ENCODE measurements at regions not wholly inside any gene's neighbourhood (a gene's known extent, or its start where the extent isn't known, plus 50 kb on each side); places are given as distances from the start of the nearest gene placed in this dataset.
"Not testable (repeated sequence)": the region's sequence is repeated elsewhere in the genome, so short reads cannot be mapped to it uniquely, and the experiment has no call there.

GRCh38 chr1:95536501-95536900 lies 302.5 kb downstream of the RWDD3 start:
- H3K36me3 ChIP-seq (ENCODE audit: control insufficient read depth in 2 of 2, extremely low read depth in 1 of 2, insufficient read depth in 2 of 2, low read length in 2 of 2) = no peaks in the 10 kb centered on the region
- no peak overlapping the region for H2AFZ ChIP-seq (ENCODE audit: control insufficient read depth, low read length)
- FAIRE-seq (no peak), DNase-seq (ENCODE audit: low read depth, low spot score) (no peak)
- H3K4me1 ChIP-seq (ENCODE audit: control insufficient read depth, extremely low read depth, insufficient read depth, low read length) = no peaks in the 10 kb centered on the region
- H3K27me3 ChIP-seq (ENCODE audit: control insufficient read depth, extremely low read depth, insufficient read depth, low read length) = no peaks in the 10 kb centered on the region
- no peak overlapping the region for H3K4me2 ChIP-seq (ENCODE audit: control insufficient read depth, extremely low read depth, insufficient read depth, low read depth, low read length)
- no peak overlapping the region for H3K27ac ChIP-seq (ENCODE audit: control insufficient read depth, insufficient read depth, low read length)
- H3K9ac ChIP-seq (ENCODE audit: control insufficient read depth, extremely low read depth, insufficient read depth, low read length) = no peak overlapping the region
- dilution Hi-C loops (cut with MboI; ENCODE audit: extremely low pct_ligation_motif_present, low sequenced_read_pairs) = no loop called here
- TF ChIP-seq CTCF (optimal IDR thresholded peaks at IDR 0.05 in 1 of 3, IDR thresholded peaks at IDR 0.05 in 1 of 3, conservative IDR thresholded peaks at IDR 0.05 in 1 of 3; ENCODE audit: extremely low read depth in 1 of 3, insufficient read depth in 2 of 3, low read length in 3 of 3) = no peak
- no peak for TF ChIP-seq EZH2 (IDR thresholded peaks at IDR 0.05; ENCODE audit: low read length)
- H3K79me2 ChIP-seq (ENCODE audit: control insufficient read depth, insufficient read depth, low read length) = no peaks in the 10 kb centered on the region
- H4K20me1 ChIP-seq (ENCODE audit: control insufficient read depth, extremely low read depth, insufficient read depth, low read length) = no peaks in the 10 kb centered on the region
- H3K9me3 ChIP-seq (ENCODE audit: control insufficient read depth, low read depth, low read length) = no peaks in the 10 kb centered on the region
- H3K4me3 ChIP-seq (ENCODE audit: control insufficient read depth in 2 of 3, extremely low read depth in 1 of 3, insufficient read depth in 2 of 3, low read depth in 1 of 3, low read length in 3 of 3) = no peak overlapping the region
- no peaks in the 10 kb centered on the region for H3K9me1 ChIP-seq (ENCODE audit: control insufficient read depth, extremely low read depth, insufficient read depth, low read length)

GRCh38 chr1:95537176-95537575 lies 303.2 kb downstream of the RWDD3 start:
- Histone ChIP-seq H3K27ac (ENCODE audit: control insufficient read depth, insufficient read depth, low read length) (no peak overlapping the region), H3K4me2 (ENCODE audit: control insufficient read depth, extremely low read depth, insufficient read depth, low read depth, low read length) (no peak overlapping the region), H3K79me2 (ENCODE audit: control insufficient read depth, insufficient read depth, low read length) (no peaks in the 10 kb centered on the region), H3K9me1 (ENCODE audit: control insufficient read depth, extremely low read depth, insufficient read depth, low read length) (no peaks in the 10 kb centered on the region), H3K27me3 (ENCODE audit: control insufficient read depth, extremely low read depth, insufficient read depth, low read length) (no peaks in the 10 kb centered on the region), H2AFZ (ENCODE audit: control insufficient read depth, low read length) (no peak overlapping the region), H3K4me3 (ENCODE audit: control insufficient read depth in 2 of 3, extremely low read depth in 1 of 3, insufficient read depth in 2 of 3, low read depth in 1 of 3, low read length in 3 of 3) (no peak overlapping the region), H3K9me3 (ENCODE audit: control insufficient read depth, low read depth, low read length) (no peaks in the 10 kb centered on the region), H3K4me1 (ENCODE audit: control insufficient read depth, extremely low read depth, insufficient read depth, low read length) (no peaks in the 10 kb centered on the region), H4K20me1 (ENCODE audit: control insufficient read depth, extremely low read depth, insufficient read depth, low read length) (no peaks in the 10 kb centered on the region), H3K9ac (ENCODE audit: control insufficient read depth, extremely low read depth, insufficient read depth, low read length) (no peak overlapping the region), H3K36me3 (ENCODE audit: control insufficient read depth in 2 of 2, extremely low read depth in 1 of 2, insufficient read depth in 2 of 2, low read length in 2 of 2) (no peaks in the 10 kb centered on the region)
- no peak for DNase-seq (ENCODE audit: low read depth, low spot score)
- no peak for FAIRE-seq
- TF ChIP-seq CTCF (optimal IDR thresholded peaks at IDR 0.05 in 1 of 3, IDR thresholded peaks at IDR 0.05 in 1 of 3, conservative IDR thresholded peaks at IDR 0.05 in 1 of 3; ENCODE audit: extremely low read depth in 1 of 3, insufficient read depth in 2 of 3, low read length in 3 of 3) = no peak
- dilution Hi-C loops (cut with MboI; ENCODE audit: extremely low pct_ligation_motif_present, low sequenced_read_pairs) = no loop called here

- H3K9ac ChIP-seq (ENCODE audit: control insufficient read depth, extremely low read depth, insufficient read depth, low read length); H3K4me3 ChIP-seq (ENCODE audit: control insufficient read depth in 2 of 3, extremely low read depth in 1 of 3, insufficient read depth in 2 of 3, low read depth in 1 of 3, low read length in 3 of 3); DNase-seq (ENCODE audit: low read depth, low spot score); H3K36me3 ChIP-seq (ENCODE audit: control insufficient read depth in 2 of 2, extremely low read depth in 1 of 2, insufficient read depth in 2 of 2, low read length in 2 of 2); H3K9me3 ChIP-seq (ENCODE audit: control insufficient read depth, low read depth, low read length); H3K4me1 ChIP-seq (ENCODE audit: control insufficient read depth, extremely low read depth, insufficient read depth, low read length); H3K79me2 ChIP-seq (ENCODE audit: control insufficient read depth, insufficient read depth, low read length); dilution Hi-C loops (cut with MboI; ENCODE audit: extremely low pct_ligation_motif_present, low sequenced_read_pairs); H2AFZ ChIP-seq (ENCODE audit: control insufficient read depth, low read length); H3K27me3 ChIP-seq (ENCODE audit: control insufficient read depth, extremely low read depth, insufficient read depth, low read length); H3K4me2 ChIP-seq (ENCODE audit: control insufficient read depth, extremely low read depth, insufficient read depth, low read depth, low read length); FAIRE-seq; H4K20me1 ChIP-seq (ENCODE audit: control insufficient read depth, extremely low read depth, insufficient read depth, low read length); H3K27ac ChIP-seq (ENCODE audit: control insufficient read depth, insufficient read depth, low read length); H3K9me1 ChIP-seq (ENCODE audit: control insufficient read depth, extremely low read depth, insufficient read depth, low read length): not testable (repeated sequence)
Observed at GRCh38 chr1:95538242-95538641, 304.2 kb downstream of the RWDD3 start.

Data from keratinocyte (primary cell).